ENCODE measurements at regions not wholly inside any gene's neighbourhood (a gene's known extent, or its start where the extent isn't known, plus 50 kb on each side); places are given as distances from the start of the nearest gene placed in this dataset.

DNA sequence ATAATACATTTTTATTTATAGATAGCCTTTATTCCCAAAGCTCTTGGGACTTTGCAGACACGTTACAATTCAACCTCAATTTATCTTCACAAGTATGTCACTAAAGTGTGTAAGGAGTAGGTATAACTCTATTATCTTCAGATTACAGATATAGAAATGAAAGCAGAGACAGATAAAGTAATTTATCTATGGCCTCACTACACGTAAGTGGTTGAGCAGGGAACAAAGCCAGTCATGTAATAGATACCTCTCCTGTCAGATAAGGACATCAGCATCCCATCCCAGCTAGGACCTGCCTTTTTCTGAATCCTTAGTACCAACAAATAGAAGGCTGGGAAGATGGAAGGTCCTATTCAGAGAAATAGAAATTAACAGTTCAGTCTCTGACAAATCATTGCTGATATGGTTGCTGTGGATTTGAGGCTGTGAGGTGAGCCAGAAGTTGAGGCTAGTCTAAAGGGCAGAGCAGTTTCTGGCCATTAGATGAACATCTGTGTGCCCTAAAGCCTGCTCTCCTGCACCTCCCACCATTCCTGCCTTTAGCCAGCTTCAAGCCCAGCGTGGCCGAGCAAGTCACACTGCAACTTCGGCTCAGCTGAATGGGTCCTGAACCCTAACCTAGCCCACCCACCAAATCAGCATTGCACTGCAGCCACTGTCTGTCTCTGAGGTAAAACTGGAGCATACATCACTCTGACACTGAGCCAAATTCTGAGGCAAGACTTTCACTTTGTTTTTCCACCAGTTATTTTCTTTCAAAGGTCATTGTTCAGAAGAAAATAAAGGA, 71.1 kb upstream of the PLEKHA5 start:
- DNase-seq = no peak

DNA sequence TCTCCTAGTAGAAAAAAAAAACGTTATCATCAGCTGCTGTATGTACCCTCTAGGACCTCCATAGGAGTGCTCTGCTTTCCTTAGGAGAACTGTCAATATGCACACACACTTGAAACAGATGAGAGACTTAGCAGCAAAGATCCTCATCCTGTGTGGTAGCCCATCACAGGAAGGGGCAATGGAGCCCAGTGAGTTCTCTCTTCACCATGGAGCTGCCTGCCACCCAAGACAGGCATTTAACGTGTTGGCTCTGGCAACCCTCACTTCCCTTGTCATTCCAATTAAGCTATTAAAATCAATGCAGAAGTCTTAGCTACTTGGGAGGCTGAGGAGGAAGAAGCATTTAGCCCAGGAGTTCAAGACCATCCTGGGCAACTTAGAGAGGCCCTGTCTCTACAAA, 64.8 kb upstream of the PLEKHA5 start:
- DNase-seq = no peak

DNA sequence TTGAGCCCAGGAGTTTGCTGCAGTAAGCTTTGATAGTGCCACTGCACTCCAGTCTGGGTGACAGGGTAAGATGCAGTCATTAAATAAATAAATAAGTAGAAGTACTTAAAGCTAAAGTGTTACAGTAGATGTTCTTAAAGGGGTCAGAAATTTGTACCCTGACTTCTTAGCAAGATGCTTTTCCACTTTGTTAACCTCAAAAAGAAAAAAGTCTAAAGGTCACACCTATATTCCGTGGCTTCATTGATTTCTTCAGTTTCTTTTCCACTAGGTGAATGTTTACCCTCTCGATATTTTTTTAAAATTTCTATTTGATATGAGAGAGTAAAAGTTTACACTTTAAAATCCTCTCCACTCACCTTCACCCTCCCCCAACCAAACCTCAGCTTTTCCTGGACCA, 64.3 kb upstream of the PLEKHA5 start:
- no peak for DNase-seq

DNA sequence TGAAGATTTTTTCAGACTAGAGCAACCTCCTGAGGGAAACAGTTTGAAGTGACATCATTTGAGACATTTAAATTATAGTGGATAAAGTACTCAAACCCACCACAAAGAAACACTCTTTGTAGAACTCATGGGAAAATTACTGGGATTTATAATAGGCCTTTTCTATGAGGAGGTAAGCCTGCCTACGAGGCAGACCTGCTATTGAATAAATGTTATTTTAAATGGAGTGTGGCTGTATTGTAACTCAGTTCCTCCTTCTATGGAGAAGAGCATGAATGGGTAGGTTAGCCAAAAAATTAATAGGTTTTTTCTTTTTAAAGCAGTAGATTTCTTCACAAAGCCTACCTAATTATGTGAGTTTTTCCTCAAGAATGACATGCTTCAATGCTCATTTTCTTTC, 63.7 kb upstream of the PLEKHA5 start:
- no peak for DNase-seq

DNA sequence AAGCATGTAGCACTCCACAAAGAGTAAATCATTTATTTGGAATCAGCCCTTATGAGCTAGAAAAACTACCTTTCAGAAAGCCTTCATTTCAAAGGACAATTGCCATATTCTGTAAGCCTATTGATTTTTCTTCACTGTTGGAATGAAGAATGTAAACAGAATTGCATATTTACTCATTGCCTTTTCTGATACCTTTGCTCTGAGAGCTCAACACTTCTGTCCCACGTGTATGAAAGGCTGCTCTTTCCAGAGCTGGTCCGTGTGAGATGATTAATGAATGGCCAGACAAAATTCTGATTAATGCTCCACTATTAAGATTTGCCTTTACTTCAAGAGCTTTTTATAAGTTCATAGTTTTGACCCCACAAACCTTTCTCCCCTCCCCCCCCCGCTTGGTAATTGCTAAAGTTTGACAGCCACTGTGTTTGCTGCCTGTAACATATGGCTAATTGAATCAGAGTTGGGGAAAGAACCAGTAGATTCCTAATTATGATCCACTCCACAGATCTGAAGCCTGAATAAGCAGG, 63.0 kb upstream of the PLEKHA5 start:
- no peak for DNase-seq

- no peak for DNase-seq
These were observed 61.4 kb upstream of the PLEKHA5 start for GRCh38 chr12:19068137-19068536.

DNA sequence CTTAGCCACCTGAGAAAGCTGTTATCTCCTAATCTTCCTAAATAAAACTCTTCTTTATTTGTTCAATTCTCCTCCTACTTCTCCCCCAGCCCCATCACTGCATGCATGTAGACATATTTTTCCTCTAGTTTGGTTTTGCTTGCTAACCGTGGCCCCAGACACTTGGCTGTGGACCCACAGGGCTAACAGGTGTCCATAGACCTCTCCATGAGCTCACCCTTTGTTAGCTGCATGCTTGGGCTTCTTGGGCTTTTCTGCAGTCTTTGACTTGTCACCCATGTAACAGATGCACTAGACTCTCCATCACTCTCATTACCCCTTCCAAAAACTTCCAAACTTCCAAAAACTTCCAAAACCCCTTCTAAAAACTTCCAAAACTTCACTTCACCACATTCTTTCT, 59.2 kb upstream of the PLEKHA5 start:
- DNase-seq = no peak

DNA sequence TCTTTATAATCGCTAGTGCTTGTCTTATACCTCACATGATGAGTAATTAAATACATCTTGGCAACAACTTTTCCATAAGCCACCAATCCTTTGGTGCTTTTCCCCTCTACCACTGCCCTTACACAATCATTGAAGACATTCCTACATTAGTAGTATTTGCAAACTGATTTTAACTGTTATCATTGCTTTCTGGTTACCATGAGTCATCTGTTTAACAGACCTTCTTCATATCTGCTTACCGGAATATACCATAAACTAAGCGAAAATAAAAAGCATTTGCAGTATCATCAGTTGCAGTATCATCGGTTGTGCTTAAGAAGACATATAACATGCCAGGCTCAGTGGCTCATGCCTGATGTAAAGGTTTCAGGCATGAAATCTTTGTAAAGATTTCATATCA, 54.8 kb upstream of the PLEKHA5 start:
- DNase-seq = no peak

- DNase-seq = no peak
These were observed 53.7 kb upstream of the PLEKHA5 start for GRCh38 chr12:19075711-19076340.
